HEK293T (cell line): ENCODE measurements at regions not wholly inside any gene's neighbourhood (a gene's known extent, or its start where the extent isn't known, plus 50 kb on each side); places are given as distances from the start of the nearest gene placed in this dataset.

Experiments used
- CTCF ChIA-PET: fragments of 350-600 bp; formaldehyde crosslinking; extraction: SDS; loops from one replicate; lab custom pipeline; 2021; ENCODE audit warnings: antibody characterized with exemption, inconsistent platforms; lab: Yijun Ruan, JAX
- POLR2A ChIA-PET: fragments of 350-600 bp; formaldehyde crosslinking; extraction: SDS; loops from one replicate; lab custom pipeline; 2020; ENCODE audit warnings: antibody characterized with exemption, inconsistent platforms; lab: Yijun Ruan, JAX
- DNase-seq: peaks from one replicate; pipeline ENCODE4 v3.0.0; 2012; ENCODE audit warnings: mixed read lengths; ENCODE audit errors: extremely low spot score
- ARNT ChIP-seq: fragments of 450-650 bp; IDR thresholded peaks from 2 replicates; pipeline ENCODE4 v1.6.1; 2017; ENCODE audit warnings: mild to moderate bottlenecking
- BHLHE40 ChIP-seq: fragments of 450-650 bp; IDR thresholded peaks from 2 replicates; pipeline ENCODE4 v1.6.1; 2016; ENCODE audit warnings: mild to moderate bottlenecking, moderate library complexity, borderline replicate concordance
- CTBP1 ChIP-seq: fragments of 450-650 bp; IDR thresholded peaks from 2 replicates; pipeline ENCODE4 v1.6.1; 2016; ENCODE audit warnings: borderline replicate concordance
- ELF4 ChIP-seq: fragments of 450-650 bp; IDR thresholded peaks from 2 replicates; pipeline ENCODE4 v1.6.1; 2017; ENCODE audit warnings: antibody characterized with exemption
- FOXA1 ChIP-seq: fragments of 450-650 bp; IDR thresholded peaks from 2 replicates; pipeline ENCODE4 v1.6.1; 2016; ENCODE audit warnings: mild to moderate bottlenecking
- FOXK2 ChIP-seq: fragments of 450-650 bp; IDR thresholded peaks from 2 replicates; pipeline ENCODE4 v1.6.1; 2016; ENCODE audit warnings: mild to moderate bottlenecking
- FOXM1 ChIP-seq: fragments of 450-650 bp; IDR thresholded peaks from 2 replicates; pipeline ENCODE4 v1.6.1; 2017; ENCODE audit warnings: mild to moderate bottlenecking, borderline replicate concordance
- HDGF ChIP-seq: fragments of 450-650 bp; IDR thresholded peaks from 2 replicates; pipeline ENCODE4 v1.6.1; 2017; ENCODE audit warnings: antibody characterized with exemption, borderline replicate concordance
- L3MBTL2 ChIP-seq: fragments of 450-650 bp; conservative IDR thresholded peaks from 2 replicates; pipeline ENCODE4 v1.6.1; 2016; ENCODE audit warnings: mild to moderate bottlenecking
- LEF1 ChIP-seq: fragments of 450-650 bp; IDR thresholded peaks from 2 replicates; pipeline ENCODE4 v1.6.1; 2017; ENCODE audit warnings: mild to moderate bottlenecking, borderline replicate concordance
- NFRKB ChIP-seq: fragments of 450-650 bp; IDR thresholded peaks from 2 replicates; pipeline ENCODE4 v1.6.1; 2016; ENCODE audit warnings: mild to moderate bottlenecking, moderate library complexity
- SP1 ChIP-seq: fragments of 450-650 bp; IDR thresholded peaks from 2 replicates; pipeline ENCODE4 v1.6.1; 2017
- SUZ12 ChIP-seq: fragments of 450-650 bp; IDR thresholded peaks from 2 replicates; pipeline ENCODE4 v1.6.1; 2016; ENCODE audit warnings: mild to moderate bottlenecking
- TARDBP ChIP-seq: fragments of 450-650 bp; IDR thresholded peaks from 2 replicates; pipeline ENCODE4 v1.6.1; 2016
- ZNF384 ChIP-seq: fragments of 450-650 bp; IDR thresholded peaks from 2 replicates; pipeline ENCODE4 v1.6.1; 2016
- TF ChIP-seq, protein P1 (sequence below): fragments of 450-650 bp; IDR thresholded peaks from 2 replicates; pipeline ENCODE4 v1.6.1; 2016

- ChIA-PET CTCF (no interaction called here), POLR2A (no interaction called here)
- TF ChIP-seq FOXK2 (no peak), FOXA1 (no peak), SP1 (no peak), ELF4 (no peak), L3MBTL2 (no peak), TARDBP (no peak), FOXM1 (no peak), NFRKB (no peak), CTBP1 (no peak), ARNT (no peak), LEF1 (no peak), BHLHE40 (no peak), HDGF (no peak), SUZ12 (no peak)
- DNase-seq, result no peak
These were observed 96.9 kb downstream of the SPP2 start for GRCh38 chr2:234147335-234147861.

DNA sequence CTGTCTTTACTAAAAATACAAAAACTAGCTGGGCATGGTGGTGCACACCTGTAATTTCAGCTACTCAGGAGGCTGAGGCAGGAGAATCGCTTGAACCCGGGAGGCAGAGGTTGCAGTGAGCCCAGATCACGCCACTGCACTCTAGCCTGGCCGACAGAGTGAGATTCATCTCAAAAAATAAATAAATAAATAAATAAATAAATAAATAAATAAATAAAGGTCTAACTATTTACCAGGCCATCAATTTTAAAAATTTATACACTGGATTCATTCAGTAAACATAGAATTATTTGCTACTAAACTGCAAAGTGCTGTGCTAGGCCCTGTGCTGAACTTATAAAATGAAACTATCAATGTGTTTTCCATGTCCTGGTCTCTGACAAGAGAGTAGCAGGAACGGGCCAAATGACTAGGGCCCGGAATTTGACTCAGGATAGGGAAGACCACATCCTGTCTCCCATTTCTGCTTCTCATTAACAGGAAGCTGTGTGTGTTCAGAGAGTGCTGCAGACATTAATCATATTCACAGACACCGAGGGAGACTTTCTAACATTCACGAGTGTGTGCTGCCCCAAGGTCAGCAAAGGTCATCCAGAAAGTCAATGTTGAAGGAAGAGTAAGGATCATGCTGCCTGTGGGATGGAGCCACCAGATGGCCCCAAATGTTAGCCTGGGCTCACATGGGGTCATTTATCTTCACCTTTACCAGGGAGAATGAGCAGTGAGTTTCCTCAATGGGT is 95.8 kb downstream of the SPP2 start:
- no peak for DNase-seq
- TF ChIP-seq FOXM1 (no peak), L3MBTL2 (no peak)
- ChIA-PET POLR2A (no interaction called here), CTCF (no interaction called here)

- no peak for TF ChIP-seq NFRKB
- no peak for TF ChIP-seq SP1
- no peak for TF ChIP-seq CTBP1
- TF ChIP-seq, protein P1, sequence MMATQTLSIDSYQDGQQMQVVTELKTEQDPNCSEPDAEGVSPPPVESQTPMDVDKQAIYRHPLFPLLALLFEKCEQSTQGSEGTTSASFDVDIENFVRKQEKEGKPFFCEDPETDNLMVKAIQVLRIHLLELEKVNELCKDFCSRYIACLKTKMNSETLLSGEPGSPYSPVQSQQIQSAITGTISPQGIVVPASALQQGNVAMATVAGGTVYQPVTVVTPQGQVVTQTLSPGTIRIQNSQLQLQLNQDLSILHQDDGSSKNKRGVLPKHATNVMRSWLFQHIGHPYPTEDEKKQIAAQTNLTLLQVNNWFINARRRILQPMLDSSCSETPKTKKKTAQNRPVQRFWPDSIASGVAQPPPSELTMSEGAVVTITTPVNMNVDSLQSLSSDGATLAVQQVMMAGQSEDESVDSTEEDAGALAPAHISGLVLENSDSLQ, result no peak
- TF ChIP-seq ELF4, result no peak
- no peak for TF ChIP-seq BHLHE40
- TF ChIP-seq SUZ12, result no peak
- TF ChIP-seq L3MBTL2, result no peak
- TF ChIP-seq ZNF384, result no peak
- TF ChIP-seq FOXA1, result no peak
- no peak for TF ChIP-seq HDGF
- TF ChIP-seq FOXK2, result no peak
- TF ChIP-seq FOXM1, result no peak
- no peak for TF ChIP-seq ARNT
- no peak for TF ChIP-seq TARDBP
- TF ChIP-seq LEF1, result no peak
- ChIA-PET POLR2A (no interaction called here), CTCF (no interaction called here)
- no peak for DNase-seq
These were observed 95.0 kb downstream of the SPP2 start for GRCh38 chr2:234145511-234145910.

- POLR2A ChIA-PET, result no interaction called here
- CTCF ChIA-PET, result no interaction called here
These were observed 94.6 kb downstream of the SPP2 start for GRCh38 chr2:234145057-234145456.

GRCh38 chr2:234143896-234144295 is 93.4 kb downstream of the SPP2 start:
- TF ChIP-seq CTBP1 (0 out of 2 replicates have a peak, but pooled peaks have one; percentile 25), FOXK2 (no peak)
- no peak for DNase-seq
- ChIA-PET CTCF (no interaction called here), POLR2A (no interaction called here)

More at GRCh38 chr2:234145057-234145456, 94.6 kb downstream of the SPP2 start:
- TF ChIP-seq ZNF384 (no peak), FOXM1 (no peak), LEF1 (no peak), FOXK2 (no peak), CTBP1 (no peak), ARNT (no peak), SUZ12 (no peak), NFRKB (no peak), SP1 (no peak), BHLHE40 (no peak), L3MBTL2 (no peak), ELF4 (no peak), TARDBP (no peak), HDGF (no peak), FOXA1 (no peak)
- TF ChIP-seq, protein P1, result no peak
- no peak for DNase-seq

GRCh38 chr2:234142530-234142929 is 92.0 kb downstream of the SPP2 start:
- ChIA-PET CTCF (no interaction called here), POLR2A (no interaction called here)
- TF ChIP-seq FOXK2 (no peak), L3MBTL2 (no peak), BHLHE40 (no peak), SP1 (no peak), NFRKB (no peak), FOXM1 (no peak), LEF1 (no peak), ELF4 (no peak), CTBP1 (no peak), TARDBP (no peak), SUZ12 (no peak), ARNT (no peak), FOXA1 (no peak), ZNF384 (no peak), HDGF (no peak)
- TF ChIP-seq, protein P1, result no peak
- DNase-seq, result no peak
